Erythroblast (primary cell): ENCODE measurements at regions not wholly inside any gene's neighbourhood (a gene's known extent, or its start where the extent isn't known, plus 50 kb on each side); places are given as distances from the start of the nearest gene placed in this dataset.

ENCODE experiments used
- DNase-seq, 2 experiments: peaks; one replicate each; lab custom pipeline; 2025; lab: John Stamatoyannopoulos, UW
- GATA1 ChIP-seq: IDR thresholded peaks from 2 replicates; pipeline ENCODE4 v1.6.1; 2011; ENCODE audit warnings: low read depth, mild to moderate bottlenecking, control low read depth, low read length, moderate library complexity
- POLR2A ChIP-seq: IDR thresholded peaks from 2 replicates; pipeline ENCODE4 v1.6.1; 2011; ENCODE audit warnings: mild to moderate bottlenecking, low read length

- TF ChIP-seq GATA1 (no peak), POLR2A (no peak)
- no peak for DNase-seq
These were observed 58.7 kb downstream of the OTOL1 start for GRCh38 chr3:161555320-161555719.

- TF ChIP-seq GATA1 (no peak), POLR2A (no peak)
- DNase-seq: no peak
These were observed 59.9 kb downstream of the OTOL1 start for GRCh38 chr3:161556533-161556932.

- TF ChIP-seq POLR2A (no peak), GATA1 (no peak)
- no peak for DNase-seq
These were observed 60.3 kb downstream of the OTOL1 start for GRCh38 chr3:161556941-161557340.

- TF ChIP-seq GATA1 (no peak), POLR2A (no peak)
- no peak for DNase-seq
These were observed 61.0 kb downstream of the OTOL1 start for GRCh38 chr3:161557445-161558150.

GRCh38 chr3:161558236-161558635 is 61.6 kb downstream of the OTOL1 start:
- no peak for TF ChIP-seq POLR2A
- TF ChIP-seq GATA1: no peak
- no peak for DNase-seq

GRCh38 chr3:161559177-161559998 is 62.8 kb downstream of the OTOL1 start:
- DNase-seq: peak; percentile 24 to 53
- TF ChIP-seq GATA1: no peak
- TF ChIP-seq POLR2A: no peak

GRCh38 chr3:161560008-161560637 is 63.5 kb downstream of the OTOL1 start:
- peak; percentile 17 to 36 for DNase-seq
- TF ChIP-seq GATA1 (no peak), POLR2A (no peak)

- no peak for TF ChIP-seq POLR2A
- TF ChIP-seq GATA1: no peak
- DNase-seq: no peak
These were observed 71.2 kb downstream of the OTOL1 start for GRCh38 chr3:161567577-161568361.

GRCh38 chr3:161568671-161569070 is 72.1 kb downstream of the OTOL1 start:
- no peak for DNase-seq
- TF ChIP-seq GATA1 (no peak), POLR2A (no peak)

- no peak for DNase-seq
- TF ChIP-seq GATA1 (no peak), POLR2A (no peak)
These were observed 75.3 kb downstream of the OTOL1 start for GRCh38 chr3:161571951-161572350.

GRCh38 chr3:161573136-161573535 is 76.5 kb downstream of the OTOL1 start:
- TF ChIP-seq POLR2A: no peak
- no peak for TF ChIP-seq GATA1
- DNase-seq: no peak

GRCh38 chr3:161575901-161576300 is 79.3 kb downstream of the OTOL1 start:
- TF ChIP-seq GATA1: no peak
- TF ChIP-seq POLR2A: no peak
- no peak for DNase-seq

GRCh38 chr3:161576311-161576710 is 79.7 kb downstream of the OTOL1 start:
- TF ChIP-seq GATA1 (no peak), POLR2A (no peak)
- no peak for DNase-seq
